ENCODE measurements at regions not wholly inside any gene's neighbourhood (a gene's known extent, or its start where the extent isn't known, plus 50 kb on each side); places are given as distances from the start of the nearest gene placed in this dataset.
"Not testable (repeated sequence)": the region's sequence is repeated elsewhere in the genome, so short reads cannot be mapped to it uniquely, and the experiment has no call there.

- DNase-seq (ENCODE audit: low read depth in 2 of 3, low spot score in 2 of 3), result no peak
These were observed 354.6 kb downstream of the PTPRU start for GRCh38 chr1:29590583-29591565.

GRCh38 chr1:29589716-29590115 is 353.4 kb downstream of the PTPRU start:
- not testable (repeated sequence) for DNase-seq (ENCODE audit: low read depth in 2 of 3, low spot score in 2 of 3)

- DNase-seq (ENCODE audit: low read depth in 2 of 3, low spot score in 2 of 3), result no peak
These were observed 350.8 kb downstream of the PTPRU start for GRCh38 chr1:29586991-29587745.

- DNase-seq (ENCODE audit: low read depth in 2 of 3, low spot score in 2 of 3), result no peak
These were observed 349.9 kb downstream of the PTPRU start for GRCh38 chr1:29586215-29586614.

GRCh38 chr1:29585656-29586055 is 349.3 kb downstream of the PTPRU start:
- DNase-seq (ENCODE audit: low read depth in 2 of 3, low spot score in 2 of 3), result no peak

GRCh38 chr1:29585201-29585600 is 348.9 kb downstream of the PTPRU start:
- DNase-seq (ENCODE audit: low read depth in 2 of 3, low spot score in 2 of 3), result no peak

- DNase-seq (ENCODE audit: low read depth in 2 of 3, low spot score in 2 of 3), result no peak
These were observed 348.5 kb downstream of the PTPRU start for GRCh38 chr1:29584776-29585175.

- DNase-seq (ENCODE audit: low read depth in 2 of 3, low spot score in 2 of 3), result no peak
These were observed 348.0 kb downstream of the PTPRU start for GRCh38 chr1:29584362-29584761.

- no peak for DNase-seq (ENCODE audit: low read depth in 2 of 3, low spot score in 2 of 3)
These were observed 347.4 kb downstream of the PTPRU start for GRCh38 chr1:29583727-29584126.

GRCh38 chr1:29581256-29581655 is 344.9 kb downstream of the PTPRU start:
- DNase-seq (ENCODE audit: low read depth in 2 of 3, low spot score in 2 of 3), result no peak

GRCh38 chr1:29579821-29580425 is 343.6 kb downstream of the PTPRU start:
- DNase-seq (ENCODE audit: low read depth in 2 of 3, low spot score in 2 of 3), result no peak

- DNase-seq (ENCODE audit: low read depth in 2 of 3, low spot score in 2 of 3), result no peak
These were observed 341.2 kb downstream of the PTPRU start for GRCh38 chr1:29577512-29577911.

- no peak for DNase-seq (ENCODE audit: low read depth in 2 of 3, low spot score in 2 of 3)
These were observed 340.2 kb downstream of the PTPRU start for GRCh38 chr1:29576510-29576909.

- DNase-seq (ENCODE audit: low read depth in 2 of 3, low spot score in 2 of 3), result no peak
These were observed 339.5 kb downstream of the PTPRU start for GRCh38 chr1:29575826-29576225.

- no peak for DNase-seq (ENCODE audit: low read depth in 2 of 3, low spot score in 2 of 3)
These were observed 339.0 kb downstream of the PTPRU start for GRCh38 chr1:29575277-29575676.

- DNase-seq (ENCODE audit: low read depth in 2 of 3, low spot score in 2 of 3), result no peak
These were observed 338.5 kb downstream of the PTPRU start for GRCh38 chr1:29574871-29575270.

GRCh38 chr1:29569971-29570634 is 333.8 kb downstream of the PTPRU start:
- DNase-seq (ENCODE audit: low read depth in 2 of 3, low spot score in 2 of 3), result no peak

GRCh38 chr1:29567257-29567656 is 330.9 kb downstream of the PTPRU start:
- DNase-seq (ENCODE audit: low read depth in 2 of 3, low spot score in 2 of 3), result no peak

GRCh38 chr1:29565490-29565889 is 329.2 kb downstream of the PTPRU start:
- no peak for DNase-seq (ENCODE audit: low read depth in 2 of 3, low spot score in 2 of 3)

- DNase-seq (ENCODE audit: low read depth in 2 of 3, low spot score in 2 of 3), result peak in 1 of 3 donors; percentile 1
These were observed 327.2 kb downstream of the PTPRU start for GRCh38 chr1:29563571-29563970.

GRCh38 chr1:29563092-29563491 is 326.8 kb downstream of the PTPRU start:
- peak in 1 of 3 donors; percentile 36 for DNase-seq (ENCODE audit: low read depth in 2 of 3, low spot score in 2 of 3)
